ENCODE measurements at regions not wholly inside any gene's neighbourhood (a gene's known extent, or its start where the extent isn't known, plus 50 kb on each side); places are given as distances from the start of the nearest gene placed in this dataset.

DNA sequence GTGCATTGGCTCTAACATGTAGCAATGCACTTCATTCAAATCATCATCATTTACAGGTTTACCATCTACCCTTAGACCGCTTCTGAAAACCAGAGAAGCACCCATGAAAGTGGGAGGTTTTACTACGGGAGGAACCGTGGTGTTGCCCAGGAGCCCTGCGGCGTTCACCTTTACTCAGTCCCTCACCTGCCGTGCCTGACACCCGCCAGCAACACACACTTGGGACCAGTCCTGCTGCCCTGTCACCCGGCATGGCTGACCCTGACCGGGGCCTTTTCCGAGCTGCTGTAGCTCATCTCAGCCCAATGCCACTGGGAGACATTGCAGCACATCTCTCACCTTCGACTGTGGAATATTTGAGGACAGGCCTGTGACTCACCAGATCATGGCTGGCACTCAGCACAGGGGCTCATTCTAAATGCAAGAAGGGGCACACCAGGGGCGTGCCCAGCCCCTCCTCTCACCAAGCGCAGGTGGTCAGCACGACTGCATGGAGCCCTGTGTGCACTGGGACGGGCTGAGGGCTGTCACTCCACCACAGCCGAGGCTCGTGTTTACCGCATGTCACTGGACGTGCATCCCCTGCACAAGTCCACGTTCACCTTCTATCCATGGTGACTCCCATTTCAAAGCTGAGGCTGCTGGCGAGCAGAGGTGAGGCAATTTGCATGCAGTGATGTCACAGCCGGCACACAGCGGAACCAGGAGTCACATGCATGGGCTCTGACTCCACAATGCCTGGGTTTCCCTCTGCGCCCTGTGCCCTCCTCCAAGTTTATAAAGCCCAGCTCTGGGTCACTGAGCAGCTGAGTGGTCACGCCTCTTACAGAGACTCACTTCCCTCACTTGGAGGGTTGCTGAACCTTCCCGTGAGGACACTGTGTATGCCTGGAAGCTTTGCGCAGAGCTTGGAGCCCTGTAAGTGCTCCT is 76.7 kb upstream of the SNTG2 start:
- H3K4me3 ChIP-seq (ENCODE audit: low read depth, low read length) = no peak overlapping the region
- H3K36me3 ChIP-seq = no peaks in the 10 kb centered on the region
- no peaks in the 10 kb centered on the region for H3K9me3 ChIP-seq
- TF ChIP-seq, protein P1, sequence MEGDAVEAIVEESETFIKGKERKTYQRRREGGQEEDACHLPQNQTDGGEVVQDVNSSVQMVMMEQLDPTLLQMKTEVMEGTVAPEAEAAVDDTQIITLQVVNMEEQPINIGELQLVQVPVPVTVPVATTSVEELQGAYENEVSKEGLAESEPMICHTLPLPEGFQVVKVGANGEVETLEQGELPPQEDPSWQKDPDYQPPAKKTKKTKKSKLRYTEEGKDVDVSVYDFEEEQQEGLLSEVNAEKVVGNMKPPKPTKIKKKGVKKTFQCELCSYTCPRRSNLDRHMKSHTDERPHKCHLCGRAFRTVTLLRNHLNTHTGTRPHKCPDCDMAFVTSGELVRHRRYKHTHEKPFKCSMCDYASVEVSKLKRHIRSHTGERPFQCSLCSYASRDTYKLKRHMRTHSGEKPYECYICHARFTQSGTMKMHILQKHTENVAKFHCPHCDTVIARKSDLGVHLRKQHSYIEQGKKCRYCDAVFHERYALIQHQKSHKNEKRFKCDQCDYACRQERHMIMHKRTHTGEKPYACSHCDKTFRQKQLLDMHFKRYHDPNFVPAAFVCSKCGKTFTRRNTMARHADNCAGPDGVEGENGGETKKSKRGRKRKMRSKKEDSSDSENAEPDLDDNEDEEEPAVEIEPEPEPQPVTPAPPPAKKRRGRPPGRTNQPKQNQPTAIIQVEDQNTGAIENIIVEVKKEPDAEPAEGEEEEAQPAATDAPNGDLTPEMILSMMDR (IDR thresholded peaks at IDR 0.05; ENCODE audit: low read depth, low read length) = no peak
- DNase-seq = no peak
- no peaks in the 10 kb centered on the region for H3K4me1 ChIP-seq
- no peaks in the 10 kb centered on the region for H3K27me3 ChIP-seq

- H3K4me3 ChIP-seq (ENCODE audit: low read depth, low read length) = no peak overlapping the region
- H3K27me3 ChIP-seq = no peaks in the 10 kb centered on the region
- DNase-seq = no peak
- no peaks in the 10 kb centered on the region for H3K9me3 ChIP-seq
- no peaks in the 10 kb centered on the region for H3K4me1 ChIP-seq
- TF ChIP-seq, protein P1 (IDR thresholded peaks at IDR 0.05; ENCODE audit: low read depth, low read length) = no peak
- no peaks in the 10 kb centered on the region for H3K36me3 ChIP-seq
Measured at GRCh38 chr2:873027-873426, 77.6 kb upstream of the SNTG2 start.

DNA sequence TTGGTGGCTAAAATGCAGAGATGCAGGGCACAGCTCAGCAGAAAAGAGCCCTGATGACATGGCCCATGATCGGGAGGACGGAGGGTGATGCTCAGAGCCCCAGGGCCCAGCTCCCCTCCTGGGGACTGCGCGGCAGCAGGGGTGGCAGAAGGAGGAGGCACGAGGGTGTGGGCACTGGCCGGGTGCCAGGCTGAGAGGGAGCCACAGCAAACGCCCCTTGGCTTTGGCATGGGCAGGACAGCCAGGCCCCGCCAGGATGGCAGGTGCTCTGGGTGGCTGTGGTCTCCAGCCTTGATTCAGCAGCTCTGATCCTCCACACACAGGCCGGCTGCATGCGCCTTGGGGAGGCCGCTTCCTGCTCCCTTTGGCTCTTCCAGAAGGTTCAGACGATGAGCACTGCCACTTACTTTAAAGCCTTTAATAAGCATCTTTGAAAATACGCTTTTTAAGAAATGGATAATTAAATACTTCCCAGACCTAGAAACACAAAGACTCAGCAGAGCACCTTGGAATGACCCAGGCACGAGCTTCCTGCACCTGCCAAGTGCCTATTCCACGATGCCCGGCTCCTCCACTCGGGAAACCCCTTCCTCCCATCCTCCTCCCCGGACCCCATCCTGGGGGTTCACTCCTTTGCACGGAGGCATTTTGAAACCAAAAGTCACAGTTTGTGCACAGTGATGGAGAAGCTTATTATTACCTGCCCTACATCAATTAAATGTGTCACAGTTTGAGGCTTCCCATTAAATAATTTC is 78.5 kb upstream of the SNTG2 start:
- H3K27me3 ChIP-seq = no peaks in the 10 kb centered on the region
- no peaks in the 10 kb centered on the region for H3K4me1 ChIP-seq

DNA sequence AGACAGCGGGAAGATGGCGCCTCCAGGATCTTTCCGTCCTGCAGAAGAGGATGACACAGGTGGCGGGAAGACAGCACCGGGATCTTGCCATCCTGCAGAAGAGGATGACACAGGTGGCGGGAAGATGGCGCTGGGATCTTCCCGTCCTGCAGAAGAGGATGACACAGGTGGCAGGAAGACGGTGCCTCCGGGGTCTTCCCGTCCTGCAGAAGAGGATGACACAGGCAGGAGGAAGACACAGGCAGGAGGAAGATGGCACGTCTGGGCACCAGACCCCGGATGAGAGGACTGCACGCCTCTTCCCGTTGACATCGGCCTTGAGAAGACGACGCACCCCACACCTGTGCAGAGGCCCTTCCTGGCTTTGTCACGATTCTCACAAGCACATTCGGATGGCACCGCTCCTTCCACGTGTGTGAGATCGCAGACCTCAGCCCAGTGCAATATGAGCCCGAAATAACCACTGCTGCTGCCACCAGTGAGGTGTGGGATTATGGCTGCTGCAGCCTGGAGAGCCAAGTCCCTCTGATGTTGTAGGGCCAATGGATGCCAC is 79.4 kb upstream of the SNTG2 start:
- Histone ChIP-seq H3K27me3 (no peaks in the 10 kb centered on the region), H3K4me1 (no peaks in the 10 kb centered on the region), H3K4me3 (ENCODE audit: low read depth, low read length) (no peak overlapping the region), H3K9me3 (no peaks in the 10 kb centered on the region), H3K36me3 (no peaks in the 10 kb centered on the region)
- DNase-seq = no peak
- TF ChIP-seq, protein P1 (IDR thresholded peaks at IDR 0.05; ENCODE audit: low read depth, low read length) = no peak

More for the DNA sequence above, 78.5 kb upstream of the SNTG2 start:
- H3K36me3 ChIP-seq = no peaks in the 10 kb centered on the region
- TF ChIP-seq, protein P1 (IDR thresholded peaks at IDR 0.05; ENCODE audit: low read depth, low read length) = no peak
- H3K9me3 ChIP-seq = no peaks in the 10 kb centered on the region
- no peak for DNase-seq
- no peak overlapping the region for H3K4me3 ChIP-seq (ENCODE audit: low read depth, low read length)

- no peak overlapping the region for H3K4me3 ChIP-seq (ENCODE audit: low read depth, low read length)
- no peaks in the 10 kb centered on the region for H3K27me3 ChIP-seq
- no peaks in the 10 kb centered on the region for H3K9me3 ChIP-seq
- no peaks in the 10 kb centered on the region for H3K36me3 ChIP-seq
- TF ChIP-seq, protein P1 (IDR thresholded peaks at IDR 0.05; ENCODE audit: low read depth, low read length) = no peak
- no peak for DNase-seq
- H3K4me1 ChIP-seq = no peaks in the 10 kb centered on the region
Measured at GRCh38 chr2:870426-870825, 80.2 kb upstream of the SNTG2 start.

Measured in BE2C (cell line).